Lung (tissue), 11 donors: ENCODE measurements at regions not wholly inside any gene's neighbourhood (a gene's known extent, or its start where the extent isn't known, plus 50 kb on each side); places are given as distances from the start of the nearest gene placed in this dataset.

Source experiments
- ATAC-seq: fragments of 200-7000 bp; cut with Tn5 transposase; one replicate; pipeline ENCODE4 v1.9.1; 2020; ENCODE audit warnings: moderate number of reproducible peaks; ENCODE audit not compliant: insufficient read depth, low FRiP score
- DNase-seq, 3 donors: peaks; one replicate each; pipeline ENCODE4 v3.0.0-alpha.2; 2013 to 2017
- H3K27ac ChIP-seq, 2 donors: one replicate each; pipeline ENCODE4 v1.5.1; 2013; ENCODE audit warnings: mild to moderate bottlenecking in 2 of 2, moderate library complexity in 2 of 2, control low read depth in 1 of 2, inconsistent platforms in 1 of 2, low read depth in 1 of 2, low read length in 1 of 2
- H3K27me3 ChIP-seq, 3 donors: one replicate each; pipeline ENCODE4 v1.5.1; 2013; ENCODE audit warnings: low read length in 2 of 3; ENCODE audit not compliant: control insufficient read depth in 3 of 3, insufficient read depth in 3 of 3
- H3K36me3 ChIP-seq, 4 donors: one replicate each; pipeline ENCODE4 v1.5.1; 2013; ENCODE audit warnings: low read length in 4 of 4, mild to moderate bottlenecking in 1 of 4, moderate library complexity in 1 of 4; ENCODE audit not compliant: control insufficient read depth in 4 of 4, insufficient read depth in 4 of 4
- H3K4me1 ChIP-seq, 5 donors: one replicate each; pipeline ENCODE4 v1.5.1; 2013; ENCODE audit warnings: low read length in 5 of 5, mild to moderate bottlenecking in 2 of 5, moderate library complexity in 1 of 5; ENCODE audit not compliant: control insufficient read depth in 5 of 5, insufficient read depth in 5 of 5
- H3K4me3 ChIP-seq: one replicate; pipeline ENCODE4 v1.5.1; 2013; ENCODE audit warnings: mild to moderate bottlenecking, control low read depth, moderate library complexity
- H3K9ac ChIP-seq, 2 donors: one replicate each; pipeline ENCODE4 v1.5.1; 2013; ENCODE audit warnings: low read length in 2 of 2, control low read depth in 1 of 2; ENCODE audit not compliant: insufficient read depth in 1 of 2
- H3K9me3 ChIP-seq, 4 donors: one replicate each; pipeline ENCODE4 v1.5.1; 2013; ENCODE audit warnings: low read length in 3 of 4, mild to moderate bottlenecking in 1 of 4, moderate library complexity in 1 of 4; ENCODE audit not compliant: control insufficient read depth in 4 of 4, insufficient read depth in 3 of 4
- WGBS, 2 donors: extraction: QIAGEN DNeasy Blood & Tissue Kit; methylation state at CpG; one replicate each; pipeline ENCODE4 v1.1.7; 2013; 5-methylcytosine and 5-hydroxymethylcytosine counted together
- TF ChIP-seq, protein P1 (sequence below): IDR thresholded peaks from 2 replicates; pipeline ENCODE4 v1.5.1; 2012; ENCODE audit warnings: mild to moderate bottlenecking; ENCODE audit errors: control extremely low read depth, extremely low read depth
- donor health status: control.
- donor health status: control.
- donor health status: Bipolar disorder and iron deficiency.
- donor health status: healthy.
- donor health status: DM: yes; HTN: yes; CAD: no.

DNA sequence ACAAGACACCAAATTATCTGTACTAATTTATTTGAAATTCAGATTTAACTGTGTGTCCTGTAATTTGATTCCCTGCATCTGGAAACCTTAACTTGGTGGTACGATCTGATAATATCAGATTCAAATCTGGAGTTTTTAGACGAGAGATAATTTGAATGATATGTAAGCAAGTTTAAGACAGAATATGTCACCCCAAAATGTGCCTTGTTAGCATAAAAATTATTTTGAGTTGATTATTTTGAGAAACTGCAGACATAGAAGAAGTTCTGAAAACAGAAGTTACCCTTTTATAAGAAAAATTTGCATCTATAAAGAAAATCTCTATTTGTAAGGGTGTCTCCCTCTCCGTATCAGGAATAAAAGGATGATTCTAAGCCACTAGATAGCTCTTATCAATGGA is 1202.8 kb downstream of the ROBO2 start:
- H3K9ac ChIP-seq: no peak overlapping the region
- DNase-seq: no peak
- WGBS, 2 donors: 87% methylated on average over 3 of the region's 3 CpGs

DNA sequence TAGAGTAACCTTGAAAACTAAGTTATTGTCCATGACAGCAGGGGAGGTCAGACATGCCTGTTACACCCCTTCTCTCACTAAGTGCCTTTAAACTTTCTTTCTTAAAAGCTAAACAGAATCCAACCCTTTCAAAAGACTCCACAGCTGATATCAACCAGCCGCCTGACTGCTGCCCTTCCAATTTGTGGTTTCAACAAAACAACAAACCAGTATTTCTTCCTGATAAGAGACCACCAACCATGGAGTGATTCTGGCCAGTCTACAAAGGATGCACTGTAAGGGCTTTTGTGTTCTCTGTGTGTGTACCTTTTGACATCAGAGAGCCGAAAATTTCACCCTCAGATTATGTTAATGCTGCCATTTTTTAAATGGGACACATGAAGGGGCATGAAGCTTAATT is 1204.2 kb downstream of the ROBO2 start:
- DNase-seq: peak in 2 of 3 donors; percentile 47 to 58

More for the DNA sequence above, 1202.8 kb downstream of the ROBO2 start:
- TF ChIP-seq, protein P1, sequence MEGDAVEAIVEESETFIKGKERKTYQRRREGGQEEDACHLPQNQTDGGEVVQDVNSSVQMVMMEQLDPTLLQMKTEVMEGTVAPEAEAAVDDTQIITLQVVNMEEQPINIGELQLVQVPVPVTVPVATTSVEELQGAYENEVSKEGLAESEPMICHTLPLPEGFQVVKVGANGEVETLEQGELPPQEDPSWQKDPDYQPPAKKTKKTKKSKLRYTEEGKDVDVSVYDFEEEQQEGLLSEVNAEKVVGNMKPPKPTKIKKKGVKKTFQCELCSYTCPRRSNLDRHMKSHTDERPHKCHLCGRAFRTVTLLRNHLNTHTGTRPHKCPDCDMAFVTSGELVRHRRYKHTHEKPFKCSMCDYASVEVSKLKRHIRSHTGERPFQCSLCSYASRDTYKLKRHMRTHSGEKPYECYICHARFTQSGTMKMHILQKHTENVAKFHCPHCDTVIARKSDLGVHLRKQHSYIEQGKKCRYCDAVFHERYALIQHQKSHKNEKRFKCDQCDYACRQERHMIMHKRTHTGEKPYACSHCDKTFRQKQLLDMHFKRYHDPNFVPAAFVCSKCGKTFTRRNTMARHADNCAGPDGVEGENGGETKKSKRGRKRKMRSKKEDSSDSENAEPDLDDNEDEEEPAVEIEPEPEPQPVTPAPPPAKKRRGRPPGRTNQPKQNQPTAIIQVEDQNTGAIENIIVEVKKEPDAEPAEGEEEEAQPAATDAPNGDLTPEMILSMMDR: no peak
- Histone ChIP-seq H3K4me1 (no peaks in the 10 kb centered on the region), H3K27ac (no peak overlapping the region), H3K36me3 (no peaks in the 10 kb centered on the region), H3K4me3 (no peak overlapping the region), H3K27me3 (no peaks in the 10 kb centered on the region), H3K9me3 (peaks cover 2 to 12% (median 6%) of the 10 kb centered on the region in 4 donors)
- no peak for ATAC-seq

DNA sequence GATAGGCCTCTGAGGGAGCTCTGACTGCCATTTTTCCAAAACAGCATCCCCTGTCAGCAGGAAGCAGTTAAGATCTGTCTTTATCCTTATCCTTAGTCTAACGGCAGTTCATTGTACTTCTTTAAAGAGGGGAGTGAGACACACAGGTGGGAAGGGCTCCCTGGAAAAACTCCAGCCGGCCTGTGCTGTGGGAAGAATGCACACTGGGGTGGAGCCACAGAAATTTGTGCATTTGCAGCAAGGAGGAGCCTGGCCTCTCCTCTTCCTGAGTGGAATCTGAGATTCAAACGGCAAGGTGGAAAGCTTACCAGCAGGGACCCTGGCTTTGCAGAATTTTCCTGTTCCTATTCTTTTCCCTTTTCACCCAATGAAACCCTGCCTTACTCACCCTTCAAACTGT is 1209.4 kb downstream of the ROBO2 start:
- WGBS, 2 donors: 46 to 66% methylated on average over 3 of the region's 3 CpGs
- ATAC-seq (no peak), DNase-seq (no peak)
- H3K27me3 ChIP-seq: no peaks in the 10 kb centered on the region
- no peak overlapping the region for H3K27ac ChIP-seq
- H3K4me3 ChIP-seq: no peak overlapping the region
- no peaks in the 10 kb centered on the region for H3K36me3 ChIP-seq
- H3K9ac ChIP-seq: no peak overlapping the region
- H3K4me1 ChIP-seq: no peaks in the 10 kb centered on the region
- H3K9me3 ChIP-seq: peaks cover 0 to 7% (median 6%) of the 10 kb centered on the region in 4 donors
- TF ChIP-seq, protein P1: no peak

More for the DNA sequence above, 1204.2 kb downstream of the ROBO2 start:
- Histone ChIP-seq H3K9me3 (peaks cover 2 to 12% (median 6%) of the 10 kb centered on the region in 4 donors), H3K27ac (no peak overlapping the region), H3K9ac (no peak overlapping the region), H3K27me3 (no peaks in the 10 kb centered on the region), H3K4me3 (no peak overlapping the region), H3K4me1 (no peaks in the 10 kb centered on the region), H3K36me3 (no peaks in the 10 kb centered on the region)
- WGBS, 2 donors: 68 to 87% methylated on average over 2 of the region's 2 CpGs
- ATAC-seq: no peak
- TF ChIP-seq, protein P1: no peak

DNA sequence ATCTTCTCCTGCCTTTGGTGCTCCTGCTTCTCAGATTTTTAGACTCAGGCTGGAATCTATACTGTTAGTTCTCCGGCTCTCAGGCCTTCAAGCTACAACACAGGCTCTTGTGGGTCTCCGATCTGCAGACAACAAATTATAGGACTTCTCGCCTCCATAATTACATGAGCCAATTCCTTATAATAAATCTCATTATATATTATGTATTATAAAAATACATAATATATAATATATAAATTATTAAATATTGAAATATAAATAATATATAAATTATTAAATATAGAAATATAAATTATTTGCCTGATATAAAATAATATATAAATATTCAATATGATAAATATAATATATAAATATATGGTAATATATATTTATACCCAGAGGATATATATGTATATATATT is 1214.0 kb downstream of the ROBO2 start:
- TF ChIP-seq, protein P1: no peak
- Histone ChIP-seq H3K4me3 (no peak overlapping the region), H3K27ac (no peak overlapping the region), H3K9me3 (no peaks in the 10 kb centered on the region), H3K9ac (no peak overlapping the region), H3K27me3 (no peaks in the 10 kb centered on the region), H3K36me3 (no peaks in the 10 kb centered on the region), H3K4me1 (peaks cover 0 to 9% (median 0%) of the 10 kb centered on the region in 5 donors)
- no peak for DNase-seq
- no peak for ATAC-seq
- WGBS, 2 donors: 92 to 93% methylated on average over 3 of the region's 3 CpGs
